Keratinocyte (primary cell): ENCODE measurements at regions not wholly inside any gene's neighbourhood (a gene's known extent, or its start where the extent isn't known, plus 50 kb on each side); places are given as distances from the start of the nearest gene placed in this dataset.

ENCODE experiments used
- EZH2 ChIP-seq: IDR thresholded peaks from one replicate; pipeline ENCODE4 v1.6.1; 2012; ENCODE audit warnings: inconsistent platforms, mild to moderate bottlenecking, low read length, moderate library complexity
- TF ChIP-seq, protein P1 (sequence below), 3 experiments: IDR thresholded peaks in 1 of 3; conservative IDR thresholded peaks in 1 of 3; optimal IDR thresholded peaks in 1 of 3; 2 replicates in 2 of 3; 3 replicates in 1 of 3; pipeline versions ENCODE3 to v1.5.1; 2011; ENCODE audit warnings: low read length in 3 of 3, mild to moderate bottlenecking in 3 of 3, moderate library complexity in 2 of 3, control low read depth in 1 of 3, inconsistent platforms in 1 of 3; ENCODE audit not compliant: insufficient read depth in 2 of 3; ENCODE audit errors: extremely low read depth in 1 of 3

DNA sequence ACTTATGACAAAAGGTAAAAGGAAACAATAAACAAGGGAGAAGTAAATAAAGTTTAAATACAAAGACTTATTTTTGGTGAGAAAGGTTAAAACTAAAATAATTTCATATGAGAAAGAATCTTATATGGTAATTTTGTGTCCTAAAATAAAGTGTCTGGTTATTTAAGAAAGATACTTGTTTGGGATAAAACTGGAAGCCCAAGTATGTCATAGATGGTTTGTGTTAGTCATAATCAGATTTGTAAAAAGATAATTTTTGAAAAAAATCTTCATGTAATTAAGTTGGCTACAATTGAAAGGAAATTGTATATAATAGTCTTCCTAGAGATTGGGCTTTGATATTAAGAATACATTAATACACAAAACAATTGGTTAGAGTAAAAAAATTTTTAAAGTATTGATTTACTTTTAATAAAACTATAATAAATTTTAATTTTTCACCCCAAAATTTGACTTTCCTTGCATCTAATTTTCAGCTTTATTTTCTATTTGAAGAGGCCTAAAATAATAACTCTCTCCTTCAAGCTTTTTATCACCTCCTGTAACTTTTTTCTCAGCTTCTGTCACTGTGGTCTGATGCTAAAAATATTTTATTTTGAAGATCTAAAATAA lies 315.6 kb downstream of the SLITRK5 start:
- TF ChIP-seq EZH2: no peak
- TF ChIP-seq, protein P1, sequence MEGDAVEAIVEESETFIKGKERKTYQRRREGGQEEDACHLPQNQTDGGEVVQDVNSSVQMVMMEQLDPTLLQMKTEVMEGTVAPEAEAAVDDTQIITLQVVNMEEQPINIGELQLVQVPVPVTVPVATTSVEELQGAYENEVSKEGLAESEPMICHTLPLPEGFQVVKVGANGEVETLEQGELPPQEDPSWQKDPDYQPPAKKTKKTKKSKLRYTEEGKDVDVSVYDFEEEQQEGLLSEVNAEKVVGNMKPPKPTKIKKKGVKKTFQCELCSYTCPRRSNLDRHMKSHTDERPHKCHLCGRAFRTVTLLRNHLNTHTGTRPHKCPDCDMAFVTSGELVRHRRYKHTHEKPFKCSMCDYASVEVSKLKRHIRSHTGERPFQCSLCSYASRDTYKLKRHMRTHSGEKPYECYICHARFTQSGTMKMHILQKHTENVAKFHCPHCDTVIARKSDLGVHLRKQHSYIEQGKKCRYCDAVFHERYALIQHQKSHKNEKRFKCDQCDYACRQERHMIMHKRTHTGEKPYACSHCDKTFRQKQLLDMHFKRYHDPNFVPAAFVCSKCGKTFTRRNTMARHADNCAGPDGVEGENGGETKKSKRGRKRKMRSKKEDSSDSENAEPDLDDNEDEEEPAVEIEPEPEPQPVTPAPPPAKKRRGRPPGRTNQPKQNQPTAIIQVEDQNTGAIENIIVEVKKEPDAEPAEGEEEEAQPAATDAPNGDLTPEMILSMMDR (optimal IDR thresholded peaks at IDR 0.05 in 1 of 3, IDR thresholded peaks at IDR 0.05 in 1 of 3, conservative IDR thresholded peaks at IDR 0.05 in 1 of 3; ENCODE audit: extremely low read depth in 1 of 3, insufficient read depth in 2 of 3, low read length in 3 of 3): no peak
